GM23248 (cell line): ENCODE measurements at regions not wholly inside any gene's neighbourhood (a gene's known extent, or its start where the extent isn't known, plus 50 kb on each side); places are given as distances from the start of the nearest gene placed in this dataset.

ENCODE experiments used
- EZH2 ChIP-seq: fragments of 200-600 bp; sonication (generic); IDR thresholded peaks from 2 replicates; pipeline ENCODE4 v1.6.1; 2018; ENCODE audit warnings: antibody characterized with exemption, mild to moderate bottlenecking; ENCODE audit not compliant: insufficient read depth, poor library complexity, severe bottlenecking
- EZH2phosphoT487 ChIP-seq: fragments of 200-600 bp; sonication (generic); IDR thresholded peaks from 2 replicates; pipeline ENCODE4 v1.6.1; 2018; ENCODE audit warnings: antibody characterized with exemption, moderate library complexity, mild to moderate bottlenecking, low read depth; ENCODE audit not compliant: insufficient read depth

- TF ChIP-seq EZH2 (no peak), EZH2phosphoT487 (no peak)
Measured at GRCh38 chr9:117784996-117785395, 80.8 kb downstream of the TLR4 start.
